GM23338 (cell line): ENCODE measurements at regions not wholly inside any gene's neighbourhood (a gene's known extent, or its start where the extent isn't known, plus 50 kb on each side); places are given as distances from the start of the nearest gene placed in this dataset.

Source experiments
- ATAC-seq: fragments of 200-7000 bp; cut with Tn5 transposase; 3 replicates; pipeline ENCODE4 v1.9.1; 2020
- DNase-seq: peaks from one replicate; pipeline ENCODE4 v3.0.0-alpha.2; 2015; ENCODE audit warnings: low spot score
- H2AFZ ChIP-seq: fragments of 200-600 bp; sonication (generic); 2 replicates; pipeline ENCODE4 v1.8.0; 2016; ENCODE audit warnings: antibody characterized with exemption, mild to moderate bottlenecking, moderate library complexity
- H3F3A ChIP-seq: fragments of 200-600 bp; sonication (generic); replicated peaks from 2 replicates; pipeline ENCODE4 v1.8.0; 2017; ENCODE audit warnings: antibody characterized with exemption, mixed run types, low read depth
- H3K27ac ChIP-seq: fragments of 200-600 bp; sonication (generic); 2 replicates; pipeline ENCODE4 v1.6.1; 2016; ENCODE audit warnings: low read depth
- H3K27me3 ChIP-seq: fragments of 200-600 bp; sonication (generic); 2 replicates; pipeline ENCODE4 v1.8.0; 2016; ENCODE audit warnings: mild to moderate bottlenecking, mixed run types, moderate library complexity; ENCODE audit not compliant: insufficient read depth
- H3K36me3 ChIP-seq: fragments of 200-600 bp; sonication (generic); 2 replicates; pipeline ENCODE4 v1.8.0; 2016; ENCODE audit warnings: mild to moderate bottlenecking; ENCODE audit not compliant: insufficient read depth
- H3K4me1 ChIP-seq: fragments of 200-600 bp; sonication (generic); 2 replicates; pipeline ENCODE4 v1.8.0; 2016; ENCODE audit warnings: mild to moderate bottlenecking, moderate library complexity; ENCODE audit not compliant: insufficient read depth
- H3K4me2 ChIP-seq: fragments of 200-600 bp; sonication (generic); 2 replicates; pipeline ENCODE4 v1.7.1; 2017; ENCODE audit warnings: mixed run types
- H3K4me3 ChIP-seq: fragments of 200-600 bp; sonication (generic); 2 replicates; pipeline ENCODE4 v1.6.1; 2016; ENCODE audit warnings: mixed run types
- H3K79me2 ChIP-seq: fragments of 200-600 bp; sonication (generic); replicated peaks from 2 replicates; pipeline ENCODE4 v1.8.0; 2017; ENCODE audit warnings: mild to moderate bottlenecking; ENCODE audit not compliant: insufficient read depth
- H3K9me2 ChIP-seq: fragments of 200-600 bp; sonication (generic); 2 replicates; pipeline ENCODE4 v1.8.0; 2017; ENCODE audit not compliant: insufficient read depth
- H4K20me1 ChIP-seq: fragments of 200-600 bp; sonication (generic); replicated peaks from 2 replicates; pipeline ENCODE4 v1.8.0; 2017; ENCODE audit warnings: mild to moderate bottlenecking; ENCODE audit not compliant: insufficient read depth
- H3K27ac Mint-ChIP-seq: 2 replicates; pipeline ENCODE4 v1.8.0; 2020; ENCODE audit warnings: inconsistent platforms, mild to moderate bottlenecking, moderate library complexity, mixed read lengths
- H3K27me3 Mint-ChIP-seq: 3 replicates; pipeline ENCODE4 v1.8.0; 2022; ENCODE audit warnings: low read depth, mild to moderate bottlenecking, moderate library complexity, mixed read lengths, inconsistent platforms; ENCODE audit not compliant: insufficient read depth, poor library complexity
- H3K36me3 Mint-ChIP-seq: 3 replicates; pipeline ENCODE4 v1.8.0; 2021; ENCODE audit warnings: low read depth, mild to moderate bottlenecking, inconsistent platforms, moderate library complexity, mixed read lengths
- H3K4me1 Mint-ChIP-seq: 3 replicates; pipeline ENCODE4 v1.8.0; 2020; ENCODE audit warnings: mild to moderate bottlenecking, inconsistent platforms, mixed read lengths
- H3K4me3 Mint-ChIP-seq: 3 replicates; pipeline ENCODE4 v1.8.0; 2021; ENCODE audit warnings: moderate library complexity, mild to moderate bottlenecking, inconsistent platforms, mixed read lengths
- H3K9me3 Mint-ChIP-seq: 3 replicates; pipeline ENCODE4 v1.8.0; 2020; ENCODE audit warnings: moderate library complexity, mild to moderate bottlenecking, inconsistent platforms, mixed read lengths
- CREB1 ChIP-seq: fragments of 250-450 bp; sonication (Bioruptor Pico); IDR thresholded peaks from 2 replicates; pipeline ENCODE4 v1.5.0; 2020; ENCODE audit warnings: low read depth, mild to moderate bottlenecking, moderate library complexity
- EZH2 ChIP-seq: fragments of 200-600 bp; sonication (generic); IDR thresholded peaks from one replicate; pipeline ENCODE4 v1.8.0; 2017; ENCODE audit warnings: antibody characterized with exemption, mild to moderate bottlenecking, low read depth; ENCODE audit not compliant: unreplicated experiment
- EZH2phosphoT487 ChIP-seq: fragments of 200-600 bp; sonication (generic); IDR thresholded peaks from one replicate; pipeline ENCODE4 v1.8.1; 2018; ENCODE audit warnings: antibody characterized with exemption; ENCODE audit not compliant: unreplicated experiment
- JUNB ChIP-seq: IDR thresholded peaks from one replicate; pipeline ENCODE4 v1.6.1; 2016; ENCODE audit warnings: antibody characterized with exemption; ENCODE audit not compliant: unreplicated experiment
- NANOG ChIP-seq: IDR thresholded peaks from 2 replicates; pipeline ENCODE4 v1.6.1; 2016; ENCODE audit warnings: antibody characterized with exemption, borderline replicate concordance
- POLR2AphosphoS5 ChIP-seq: IDR thresholded peaks from 2 replicates; pipeline ENCODE4 v1.6.1; 2016; ENCODE audit warnings: antibody characterized with exemption, low read depth
- STAT1 ChIP-seq: IDR thresholded peaks from one replicate; pipeline ENCODE4 v1.6.1; 2016; ENCODE audit warnings: antibody characterized with exemption; ENCODE audit not compliant: unreplicated experiment
- ZNF114 ChIP-seq: fragments of 250-450 bp; sonication (Bioruptor Pico); IDR thresholded peaks from 2 replicates; pipeline ENCODE4 v1.5.0; 2020; ENCODE audit warnings: mild to moderate bottlenecking, moderate library complexity
- ZNF331 ChIP-seq: fragments of 250-450 bp; sonication (Bioruptor Pico); IDR thresholded peaks from 2 replicates; pipeline ENCODE4 v1.5.0; 2020; ENCODE audit warnings: low read depth, mild to moderate bottlenecking, moderate library complexity
- TF ChIP-seq, protein P1 (sequence below): IDR thresholded peaks from one replicate; pipeline ENCODE4 v1.6.1; 2018; ENCODE audit warnings: antibody characterized with exemption; ENCODE audit not compliant: unreplicated experiment
- TF ChIP-seq, protein P2 (sequence below): fragments of 250-450 bp; sonication (Bioruptor Pico); IDR thresholded peaks from 2 replicates; pipeline ENCODE4 v1.5.0; 2020; ENCODE audit warnings: mild to moderate bottlenecking, moderate library complexity
- TF ChIP-seq, protein P3 (sequence below), 2 experiments: fragments of 200-600 bp in 1 of 2; sonication (generic) in 1 of 2; conservative IDR thresholded peaks; 2 replicates each; pipeline versions ENCODE4 v1.5.1 to v1.6.1; 2016 to 2017; ENCODE audit warnings: antibody characterized with exemption in 2 of 2, low read depth in 2 of 2, mild to moderate bottlenecking in 2 of 2, moderate library complexity in 1 of 2
- TF ChIP-seq, protein P4 (sequence below): IDR thresholded peaks from 2 replicates; pipeline ENCODE4 v1.6.1; 2016; ENCODE audit warnings: antibody characterized with exemption

DNA sequence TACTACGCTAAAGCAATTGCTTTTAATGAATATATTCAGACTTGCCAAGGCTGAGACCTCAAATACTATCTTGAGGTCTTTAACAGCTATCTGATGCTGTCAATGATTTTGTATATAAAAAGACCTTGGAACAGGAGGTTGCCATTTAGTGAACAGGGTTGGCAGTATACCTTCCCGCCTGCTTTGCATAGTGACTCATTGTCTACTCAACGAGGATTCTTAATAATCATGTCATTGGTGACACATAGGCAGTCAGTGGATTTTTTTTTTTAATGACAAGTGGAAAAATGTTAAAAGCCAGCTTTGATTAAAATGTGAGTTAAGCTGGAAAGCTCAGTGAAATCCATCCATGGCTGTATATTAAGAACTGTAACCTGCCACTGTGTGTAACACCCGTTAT, 164.0 kb downstream of the ASMT start:
- ATAC-seq, result no peak
- TF ChIP-seq EZH2phosphoT487 (no peak), EZH2 (no peak), NANOG (no peak), CREB1 (CRISPR knock-in tag) (no peak), ZNF331 (CRISPR knock-in tag) (no peak), JUNB (no peak), ZNF114 (CRISPR knock-in tag) (no peak), STAT1 (no peak), POLR2AphosphoS5 (no peak)
- TF ChIP-seq, protein P1, sequence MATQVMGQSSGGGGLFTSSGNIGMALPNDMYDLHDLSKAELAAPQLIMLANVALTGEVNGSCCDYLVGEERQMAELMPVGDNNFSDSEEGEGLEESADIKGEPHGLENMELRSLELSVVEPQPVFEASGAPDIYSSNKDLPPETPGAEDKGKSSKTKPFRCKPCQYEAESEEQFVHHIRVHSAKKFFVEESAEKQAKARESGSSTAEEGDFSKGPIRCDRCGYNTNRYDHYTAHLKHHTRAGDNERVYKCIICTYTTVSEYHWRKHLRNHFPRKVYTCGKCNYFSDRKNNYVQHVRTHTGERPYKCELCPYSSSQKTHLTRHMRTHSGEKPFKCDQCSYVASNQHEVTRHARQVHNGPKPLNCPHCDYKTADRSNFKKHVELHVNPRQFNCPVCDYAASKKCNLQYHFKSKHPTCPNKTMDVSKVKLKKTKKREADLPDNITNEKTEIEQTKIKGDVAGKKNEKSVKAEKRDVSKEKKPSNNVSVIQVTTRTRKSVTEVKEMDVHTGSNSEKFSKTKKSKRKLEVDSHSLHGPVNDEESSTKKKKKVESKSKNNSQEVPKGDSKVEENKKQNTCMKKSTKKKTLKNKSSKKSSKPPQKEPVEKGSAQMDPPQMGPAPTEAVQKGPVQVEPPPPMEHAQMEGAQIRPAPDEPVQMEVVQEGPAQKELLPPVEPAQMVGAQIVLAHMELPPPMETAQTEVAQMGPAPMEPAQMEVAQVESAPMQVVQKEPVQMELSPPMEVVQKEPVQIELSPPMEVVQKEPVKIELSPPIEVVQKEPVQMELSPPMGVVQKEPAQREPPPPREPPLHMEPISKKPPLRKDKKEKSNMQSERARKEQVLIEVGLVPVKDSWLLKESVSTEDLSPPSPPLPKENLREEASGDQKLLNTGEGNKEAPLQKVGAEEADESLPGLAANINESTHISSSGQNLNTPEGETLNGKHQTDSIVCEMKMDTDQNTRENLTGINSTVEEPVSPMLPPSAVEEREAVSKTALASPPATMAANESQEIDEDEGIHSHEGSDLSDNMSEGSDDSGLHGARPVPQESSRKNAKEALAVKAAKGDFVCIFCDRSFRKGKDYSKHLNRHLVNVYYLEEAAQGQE, result no peak
- TF ChIP-seq, protein P2, sequence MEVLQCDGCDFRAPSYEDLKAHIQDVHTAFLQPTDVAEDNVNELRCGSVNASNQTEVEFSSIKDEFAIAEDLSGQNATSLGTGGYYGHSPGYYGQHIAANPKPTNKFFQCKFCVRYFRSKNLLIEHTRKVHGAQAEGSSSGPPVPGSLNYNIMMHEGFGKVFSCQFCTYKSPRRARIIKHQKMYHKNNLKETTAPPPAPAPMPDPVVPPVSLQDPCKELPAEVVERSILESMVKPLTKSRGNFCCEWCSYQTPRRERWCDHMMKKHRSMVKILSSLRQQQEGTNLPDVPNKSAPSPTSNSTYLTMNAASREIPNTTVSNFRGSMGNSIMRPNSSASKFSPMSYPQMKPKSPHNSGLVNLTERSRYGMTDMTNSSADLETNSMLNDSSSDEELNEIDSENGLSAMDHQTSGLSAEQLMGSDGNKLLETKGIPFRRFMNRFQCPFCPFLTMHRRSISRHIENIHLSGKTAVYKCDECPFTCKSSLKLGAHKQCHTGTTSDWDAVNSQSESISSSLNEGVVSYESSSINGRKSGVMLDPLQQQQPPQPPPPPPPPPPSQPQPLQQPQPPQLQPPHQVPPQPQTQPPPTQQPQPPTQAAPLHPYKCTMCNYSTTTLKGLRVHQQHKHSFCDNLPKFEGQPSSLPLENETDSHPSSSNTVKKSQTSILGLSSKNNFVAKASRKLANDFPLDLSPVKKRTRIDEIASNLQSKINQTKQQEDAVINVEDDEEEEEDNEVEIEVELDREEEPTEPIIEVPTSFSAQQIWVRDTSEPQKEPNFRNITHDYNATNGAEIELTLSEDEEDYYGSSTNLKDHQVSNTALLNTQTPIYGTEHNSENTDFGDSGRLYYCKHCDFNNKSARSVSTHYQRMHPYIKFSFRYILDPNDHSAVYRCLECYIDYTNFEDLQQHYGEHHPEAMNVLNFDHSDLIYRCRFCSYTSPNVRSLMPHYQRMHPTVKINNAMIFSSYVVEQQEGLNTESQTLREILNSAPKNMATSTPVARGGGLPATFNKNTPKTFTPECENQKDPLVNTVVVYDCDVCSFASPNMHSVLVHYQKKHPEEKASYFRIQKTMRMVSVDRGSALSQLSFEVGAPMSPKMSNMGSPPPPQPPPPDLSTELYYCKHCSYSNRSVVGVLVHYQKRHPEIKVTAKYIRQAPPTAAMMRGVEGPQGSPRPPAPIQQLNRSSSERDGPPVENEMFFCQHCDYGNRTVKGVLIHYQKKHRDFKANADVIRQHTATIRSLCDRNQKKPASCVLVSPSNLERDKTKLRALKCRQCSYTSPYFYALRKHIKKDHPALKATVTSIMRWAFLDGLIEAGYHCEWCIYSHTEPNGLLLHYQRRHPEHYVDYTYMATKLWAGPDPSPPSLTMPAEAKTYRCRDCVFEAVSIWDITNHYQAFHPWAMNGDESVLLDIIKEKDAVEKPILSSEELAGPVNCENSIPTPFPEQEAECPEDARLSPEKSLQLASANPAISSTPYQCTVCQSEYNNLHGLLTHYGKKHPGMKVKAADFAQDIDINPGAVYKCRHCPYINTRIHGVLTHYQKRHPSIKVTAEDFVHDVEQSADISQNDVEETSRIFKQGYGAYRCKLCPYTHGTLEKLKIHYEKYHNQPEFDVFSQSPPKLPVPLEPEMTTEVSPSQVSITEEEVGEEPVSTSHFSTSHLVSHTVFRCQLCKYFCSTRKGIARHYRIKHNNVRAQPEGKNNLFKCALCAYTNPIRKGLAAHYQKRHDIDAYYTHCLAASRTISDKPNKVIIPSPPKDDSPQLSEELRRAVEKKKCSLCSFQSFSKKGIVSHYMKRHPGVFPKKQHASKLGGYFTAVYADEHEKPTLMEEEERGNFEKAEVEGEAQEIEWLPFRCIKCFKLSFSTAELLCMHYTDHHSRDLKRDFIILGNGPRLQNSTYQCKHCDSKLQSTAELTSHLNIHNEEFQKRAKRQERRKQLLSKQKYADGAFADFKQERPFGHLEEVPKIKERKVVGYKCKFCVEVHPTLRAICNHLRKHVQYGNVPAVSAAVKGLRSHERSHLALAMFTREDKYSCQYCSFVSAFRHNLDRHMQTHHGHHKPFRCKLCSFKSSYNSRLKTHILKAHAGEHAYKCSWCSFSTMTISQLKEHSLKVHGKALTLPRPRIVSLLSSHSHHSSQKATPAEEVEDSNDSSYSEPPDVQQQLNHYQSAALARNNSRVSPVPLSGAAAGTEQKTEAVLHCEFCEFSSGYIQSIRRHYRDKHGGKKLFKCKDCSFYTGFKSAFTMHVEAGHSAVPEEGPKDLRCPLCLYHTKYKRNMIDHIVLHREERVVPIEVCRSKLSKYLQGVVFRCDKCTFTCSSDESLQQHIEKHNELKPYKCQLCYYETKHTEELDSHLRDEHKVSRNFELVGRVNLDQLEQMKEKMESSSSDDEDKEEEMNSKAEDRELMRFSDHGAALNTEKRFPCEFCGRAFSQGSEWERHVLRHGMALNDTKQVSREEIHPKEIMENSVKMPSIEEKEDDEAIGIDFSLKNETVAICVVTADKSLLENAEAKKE (CRISPR knock-in tag), result no peak
- TF ChIP-seq, protein P3, sequence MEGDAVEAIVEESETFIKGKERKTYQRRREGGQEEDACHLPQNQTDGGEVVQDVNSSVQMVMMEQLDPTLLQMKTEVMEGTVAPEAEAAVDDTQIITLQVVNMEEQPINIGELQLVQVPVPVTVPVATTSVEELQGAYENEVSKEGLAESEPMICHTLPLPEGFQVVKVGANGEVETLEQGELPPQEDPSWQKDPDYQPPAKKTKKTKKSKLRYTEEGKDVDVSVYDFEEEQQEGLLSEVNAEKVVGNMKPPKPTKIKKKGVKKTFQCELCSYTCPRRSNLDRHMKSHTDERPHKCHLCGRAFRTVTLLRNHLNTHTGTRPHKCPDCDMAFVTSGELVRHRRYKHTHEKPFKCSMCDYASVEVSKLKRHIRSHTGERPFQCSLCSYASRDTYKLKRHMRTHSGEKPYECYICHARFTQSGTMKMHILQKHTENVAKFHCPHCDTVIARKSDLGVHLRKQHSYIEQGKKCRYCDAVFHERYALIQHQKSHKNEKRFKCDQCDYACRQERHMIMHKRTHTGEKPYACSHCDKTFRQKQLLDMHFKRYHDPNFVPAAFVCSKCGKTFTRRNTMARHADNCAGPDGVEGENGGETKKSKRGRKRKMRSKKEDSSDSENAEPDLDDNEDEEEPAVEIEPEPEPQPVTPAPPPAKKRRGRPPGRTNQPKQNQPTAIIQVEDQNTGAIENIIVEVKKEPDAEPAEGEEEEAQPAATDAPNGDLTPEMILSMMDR (conservative IDR thresholded peaks at IDR 0.05; ENCODE audit: low read depth in 2 of 2), result no peak
- TF ChIP-seq, protein P4, sequence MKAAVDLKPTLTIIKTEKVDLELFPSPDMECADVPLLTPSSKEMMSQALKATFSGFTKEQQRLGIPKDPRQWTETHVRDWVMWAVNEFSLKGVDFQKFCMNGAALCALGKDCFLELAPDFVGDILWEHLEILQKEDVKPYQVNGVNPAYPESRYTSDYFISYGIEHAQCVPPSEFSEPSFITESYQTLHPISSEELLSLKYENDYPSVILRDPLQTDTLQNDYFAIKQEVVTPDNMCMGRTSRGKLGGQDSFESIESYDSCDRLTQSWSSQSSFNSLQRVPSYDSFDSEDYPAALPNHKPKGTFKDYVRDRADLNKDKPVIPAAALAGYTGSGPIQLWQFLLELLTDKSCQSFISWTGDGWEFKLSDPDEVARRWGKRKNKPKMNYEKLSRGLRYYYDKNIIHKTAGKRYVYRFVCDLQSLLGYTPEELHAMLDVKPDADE, result no peak
- Histone ChIP-seq H3K4me2 (no peak overlapping the region), H2AFZ (no peak overlapping the region), H3K4me3 (no peak overlapping the region), H3K36me3 (no peaks in the 10 kb centered on the region), H4K20me1 (no peaks in the 10 kb centered on the region), H3K79me2 (no peaks in the 10 kb centered on the region), H3F3A (no peaks in the 10 kb centered on the region), H3K9me2 (no peaks in the 10 kb centered on the region), H3K27me3 (no peaks in the 10 kb centered on the region), H3K27ac (no peak overlapping the region), H3K4me1 (no peaks in the 10 kb centered on the region)
- no peaks in the 10 kb centered on the region for H3K4me1 Mint-ChIP-seq
- no peak overlapping the region for H3K4me3 Mint-ChIP-seq
- no peaks in the 10 kb centered on the region; the same call in 2 of the 3 replicates for H3K36me3 Mint-ChIP-seq
- peaks cover 7% of the 10 kb centered on the region for H3K27me3 Mint-ChIP-seq
- no peak overlapping the region for H3K27ac Mint-ChIP-seq
- peaks cover 8% of the 10 kb centered on the region; the same call in 1 of the 3 replicates for H3K9me3 Mint-ChIP-seq
- no peak for DNase-seq
